A172 (cell line): ENCODE measurements at regions not wholly inside any gene's neighbourhood (a gene's known extent, or its start where the extent isn't known, plus 50 kb on each side); places are given as distances from the start of the nearest gene placed in this dataset.
"Not testable (repeated sequence)": the region's sequence is repeated elsewhere in the genome, so short reads cannot be mapped to it uniquely, and the experiment has no call there.

ENCODE experiments used
- DNase-seq: peaks from one replicate; pipeline ENCODE4 v3.0.0-alpha.2; 2015; ENCODE audit warnings: low spot score

- no peak for DNase-seq
Measured at GRCh38 chr7:16266877-16267276, 154.5 kb downstream of the CRPPA start.

DNA sequence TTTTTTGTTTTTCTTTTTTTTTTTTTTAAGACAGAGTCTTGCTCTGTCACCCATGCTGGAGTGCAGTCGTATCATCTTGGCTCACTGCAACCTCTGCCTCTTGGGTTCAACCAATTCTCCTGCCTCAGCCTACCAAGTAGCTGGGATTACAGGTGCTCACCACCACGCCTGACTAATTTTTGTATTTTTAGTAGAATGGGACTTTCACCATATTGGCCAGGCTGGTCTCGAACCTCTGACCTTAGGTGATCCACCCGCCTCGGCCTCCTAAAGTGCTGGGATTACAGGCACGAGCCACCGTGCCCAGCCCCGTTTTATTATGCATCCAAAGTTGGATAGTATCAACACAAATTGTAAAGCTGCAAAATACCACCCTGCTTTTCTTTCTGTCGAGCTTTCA is 154.9 kb downstream of the CRPPA start:
- DNase-seq: not testable (repeated sequence)

GRCh38 chr7:16265863-16266458 is 155.4 kb downstream of the CRPPA start:
- DNase-seq: no peak

DNA sequence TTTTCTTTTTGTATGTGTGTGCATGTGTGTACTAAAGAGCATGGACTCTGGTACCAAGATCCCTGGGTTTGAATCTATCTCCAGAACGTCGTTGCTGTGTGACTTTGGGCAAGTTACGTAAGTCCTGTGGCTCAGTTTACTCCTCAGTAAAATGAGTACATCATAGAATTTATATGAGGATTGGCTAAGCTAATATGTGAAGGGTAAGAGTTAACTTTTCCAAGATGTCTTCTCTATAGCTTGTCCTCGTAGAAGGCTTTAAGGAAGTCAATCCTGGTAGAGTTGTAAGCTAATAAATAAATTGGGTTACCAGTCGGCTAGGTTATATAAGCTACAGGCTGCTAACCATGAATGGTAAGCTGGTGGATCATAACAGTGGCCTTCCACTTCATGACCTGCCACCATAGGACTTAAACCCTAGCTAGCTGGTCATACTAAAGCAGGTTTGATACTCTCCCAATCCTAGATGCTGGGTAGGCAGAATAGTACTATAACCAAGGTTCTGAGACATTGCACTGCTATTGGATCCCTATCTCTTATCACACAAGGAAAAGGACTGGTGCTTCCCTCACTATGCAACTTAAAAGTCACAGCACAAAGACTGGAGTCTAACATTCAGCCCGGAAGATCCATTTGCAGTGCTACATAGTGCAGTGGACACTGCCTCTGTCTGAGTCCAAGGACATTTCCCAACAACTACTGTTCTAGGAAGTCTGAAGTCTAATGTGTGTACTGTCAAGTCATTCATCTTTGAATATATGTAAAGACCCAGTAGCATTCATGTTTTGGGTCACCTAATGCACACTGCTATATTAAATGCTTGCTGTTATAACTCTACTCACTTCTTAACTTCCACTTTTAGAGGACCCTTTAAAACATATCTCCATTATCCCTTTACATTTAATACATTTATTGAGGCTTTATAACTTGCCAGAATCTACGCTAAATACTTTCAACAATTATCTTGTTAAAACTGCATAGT is 156.2 kb downstream of the CRPPA start:
- DNase-seq: no peak

DNA sequence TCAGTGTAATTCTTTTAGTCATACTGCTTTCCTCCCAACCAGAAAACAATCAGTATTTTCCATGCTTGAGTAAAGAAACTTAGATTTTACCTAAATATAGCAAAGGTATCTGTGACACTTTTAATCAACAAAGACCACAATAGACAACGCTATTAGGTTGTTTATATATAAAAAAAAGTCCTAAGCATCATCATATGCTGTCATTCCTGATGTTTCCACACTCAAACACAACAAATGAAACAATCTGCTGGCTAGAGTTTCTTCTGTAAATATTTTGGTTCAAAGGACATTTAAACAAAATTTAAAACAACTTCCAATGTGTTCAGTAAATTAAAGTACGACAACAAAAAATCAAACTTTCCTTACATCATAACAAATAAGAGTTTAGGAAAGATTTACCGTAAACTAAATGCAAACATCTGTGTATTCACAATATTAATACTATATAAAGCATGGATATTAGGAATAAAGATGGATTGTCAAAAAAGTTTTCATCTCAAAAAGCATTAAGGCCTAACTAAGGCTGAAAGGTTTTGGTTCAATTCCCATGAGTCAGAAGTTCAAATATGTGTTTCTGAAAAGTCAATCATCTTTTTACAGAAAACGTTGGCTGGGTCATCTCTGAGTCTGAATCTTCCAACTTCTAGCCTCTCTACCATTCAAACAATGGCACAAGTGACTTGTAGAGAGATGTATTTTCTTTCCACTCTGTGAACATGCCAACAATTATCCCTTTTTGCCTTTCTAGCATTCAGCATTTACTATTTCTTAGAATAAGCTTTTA is 157.1 kb downstream of the CRPPA start:
- no peak for DNase-seq

DNA sequence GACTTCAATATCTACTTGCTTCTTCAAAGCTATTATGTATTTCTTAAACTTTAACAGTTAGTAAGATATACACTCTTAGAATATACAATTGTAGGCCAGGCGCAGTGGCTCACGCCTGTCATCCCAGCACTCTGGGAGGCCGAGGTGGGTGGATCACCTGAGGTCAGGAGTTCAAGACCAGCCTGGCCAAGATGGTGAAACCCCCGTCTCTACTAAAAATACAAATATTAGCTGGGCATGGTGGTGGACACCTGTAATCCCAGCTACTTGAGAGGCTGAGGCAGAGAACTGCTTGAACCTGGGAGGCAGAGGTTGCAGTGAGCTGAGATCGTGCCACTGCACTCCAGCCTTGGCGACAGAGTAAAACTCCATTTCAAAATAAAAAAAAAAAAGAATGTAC is 158.0 kb downstream of the CRPPA start:
- not testable (repeated sequence) for DNase-seq

DNA sequence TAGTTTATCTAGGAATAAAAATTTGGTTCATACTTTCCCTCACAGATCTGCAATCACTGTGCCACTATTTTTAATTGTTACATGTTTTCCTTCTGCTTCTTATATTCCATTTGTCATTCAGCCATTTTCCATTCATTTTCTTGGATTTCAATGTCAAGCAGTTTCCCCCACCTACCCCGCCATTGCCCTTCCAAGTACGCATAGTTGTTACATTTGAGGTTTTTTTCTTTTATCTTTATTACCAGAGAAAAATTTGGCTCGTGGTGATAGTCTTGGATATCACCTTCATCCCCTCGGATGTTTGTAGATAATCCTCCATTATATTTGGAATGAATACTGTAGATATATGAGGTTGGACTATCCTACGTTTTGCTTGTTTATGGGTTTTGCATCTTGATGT is 159.7 kb downstream of the CRPPA start:
- no peak for DNase-seq

- no peak for DNase-seq
Measured at GRCh38 chr7:16261100-16261499, 160.2 kb downstream of the CRPPA start.

DNA sequence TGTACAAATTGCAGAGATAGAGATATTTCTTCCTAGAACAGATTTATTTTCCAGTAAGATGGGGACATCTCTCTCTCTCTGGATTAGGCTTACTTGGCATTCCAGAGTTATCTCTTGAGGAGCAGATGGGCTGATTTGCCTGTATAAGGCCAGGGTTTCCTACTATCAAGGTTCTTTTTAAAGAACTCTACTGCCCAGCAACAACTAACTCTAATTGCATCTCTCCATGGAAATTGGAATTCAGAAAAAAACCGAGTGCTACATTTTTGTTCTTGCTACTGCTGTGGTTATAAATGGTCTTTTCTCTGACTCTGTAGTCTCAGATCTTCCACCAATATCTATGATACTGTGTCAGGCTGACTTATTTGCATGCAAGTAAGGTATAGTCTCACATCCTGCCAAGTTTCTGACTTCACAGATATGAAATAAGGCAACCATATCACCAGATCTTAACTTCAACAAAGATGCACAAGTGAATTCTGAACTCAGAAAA is 161.1 kb downstream of the CRPPA start:
- no peak for DNase-seq

DNA sequence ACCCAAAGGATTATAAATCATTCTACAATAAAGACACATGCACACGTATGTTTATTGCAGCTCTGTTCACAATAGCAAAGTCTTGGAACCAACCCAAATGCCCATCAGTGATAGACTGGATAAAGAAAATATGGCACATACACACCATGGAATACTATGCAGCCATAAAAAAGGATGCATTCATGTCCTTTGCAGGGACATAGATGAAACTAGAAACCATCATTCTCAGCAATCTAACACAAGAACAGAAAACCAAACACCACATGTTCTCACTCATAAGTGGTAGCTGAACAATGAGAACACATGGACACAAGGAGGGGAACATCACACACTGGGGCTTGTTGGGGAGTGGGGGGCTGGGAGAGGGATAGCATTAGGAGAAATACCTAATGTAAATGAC is 164.9 kb downstream of the CRPPA start:
- DNase-seq: not testable (repeated sequence)

- DNase-seq: not testable (repeated sequence)
Measured at GRCh38 chr7:16255952-16256351, 165.4 kb downstream of the CRPPA start.

GRCh38 chr7:16250655-16251054 is 170.7 kb downstream of the CRPPA start:
- not testable (repeated sequence) for DNase-seq

DNA sequence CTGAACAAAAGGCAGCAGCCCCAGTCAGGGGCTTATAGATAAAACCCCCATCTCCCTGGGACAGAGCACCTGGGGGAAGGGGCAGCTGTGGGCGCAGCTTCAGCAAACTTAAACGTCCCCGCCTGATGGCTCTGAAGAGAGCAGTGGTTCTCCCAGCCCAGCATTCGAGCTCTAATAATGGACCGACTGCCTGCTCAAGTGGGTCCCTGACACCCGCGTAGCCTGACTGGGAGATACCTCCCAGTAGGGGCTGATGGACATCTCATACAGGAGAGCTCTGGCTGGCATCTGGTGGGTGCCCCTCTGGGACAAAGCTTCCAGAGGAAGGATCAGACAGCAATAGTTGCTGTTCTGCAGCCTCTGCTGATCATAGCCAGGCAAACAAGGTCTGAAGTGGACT is 172.1 kb downstream of the CRPPA start:
- not testable (repeated sequence) for DNase-seq

- not testable (repeated sequence) for DNase-seq
Measured at GRCh38 chr7:16248556-16248955, 172.8 kb downstream of the CRPPA start.

GRCh38 chr7:16244469-16244868 is 176.9 kb downstream of the CRPPA start:
- no peak for DNase-seq

- no peak for DNase-seq
Measured at GRCh38 chr7:16242920-16243319, 178.4 kb downstream of the CRPPA start.

DNA sequence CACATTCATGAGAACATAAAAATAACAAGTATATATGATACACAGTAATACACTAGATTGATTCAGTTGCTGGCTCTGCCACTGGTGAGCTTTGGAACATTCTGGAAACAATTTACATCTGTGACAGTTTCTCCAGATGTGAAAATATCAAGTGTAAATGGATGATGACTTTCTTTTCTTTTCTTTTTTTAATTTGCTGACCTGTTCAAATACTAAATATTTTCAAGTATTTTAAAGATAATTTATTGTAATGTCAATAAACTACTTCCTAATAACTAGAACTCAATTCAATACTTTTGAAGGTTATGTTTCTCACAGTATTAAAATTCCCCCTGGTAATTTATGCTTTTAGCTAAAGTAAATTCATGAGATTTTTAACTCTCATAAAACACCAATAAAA is 180.3 kb downstream of the CRPPA start:
- no peak for DNase-seq

GRCh38 chr7:16236381-16236780 is 185.0 kb downstream of the CRPPA start:
- DNase-seq: no peak

- no peak for DNase-seq
Measured at GRCh38 chr7:16235147-16236114, 185.9 kb downstream of the CRPPA start.

DNA sequence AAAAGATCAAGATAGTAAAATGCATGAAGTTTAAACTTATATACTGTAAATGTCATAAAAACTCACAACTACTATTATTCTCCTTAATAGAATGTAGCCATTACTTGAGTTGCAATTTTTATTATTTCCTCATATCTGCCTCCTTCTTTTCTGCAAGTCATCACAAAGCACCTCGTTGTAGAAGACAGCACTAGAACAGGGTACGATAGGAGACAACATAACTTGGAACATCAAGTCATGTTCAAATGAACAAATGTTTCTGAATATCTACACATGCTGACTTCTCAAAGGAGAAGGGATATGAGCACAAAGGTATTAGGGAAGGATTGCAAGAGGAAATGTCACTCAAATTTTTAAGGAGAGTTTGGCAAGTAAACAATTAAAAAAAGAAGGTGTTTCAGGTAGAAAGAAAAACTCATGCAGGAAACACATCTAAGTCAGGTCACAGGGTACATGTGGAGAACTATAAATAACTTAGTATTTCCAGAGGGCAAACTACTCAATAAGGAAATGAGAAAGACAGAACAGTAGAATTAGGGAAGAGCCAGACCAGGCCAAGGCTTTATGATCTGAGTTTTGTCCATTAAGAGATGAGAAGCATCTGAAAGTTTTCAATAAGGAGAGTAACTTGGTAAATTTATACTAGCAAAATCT is 186.7 kb downstream of the CRPPA start:
- DNase-seq: no peak
